Activated CD8-positive, alpha-beta memory T cell treated with anti-CD3 and anti-CD28 coated beads for 24 hours (primary cell): ENCODE measurements at regions not wholly inside any gene's neighbourhood (a gene's known extent, or its start where the extent isn't known, plus 50 kb on each side); places are given as distances from the start of the nearest gene placed in this dataset.

Experiments used
- DNase-seq: peaks from one replicate; pipeline ENCODE4 v3.0.0-alpha.2; 2020

- DNase-seq, result no peak
Observed at GRCh38 chr2:239758279-239758877, 266.8 kb downstream of the NDUFA10 start.

- DNase-seq, result no peak
Observed at GRCh38 chr2:239756790-239757760, 268.1 kb downstream of the NDUFA10 start.

GRCh38 chr2:239756031-239756789, 268.9 kb downstream of the NDUFA10 start:
- no peak for DNase-seq

- DNase-seq, result no peak
Observed at GRCh38 chr2:239753401-239753837, 271.7 kb downstream of the NDUFA10 start.

GRCh38 chr2:239752951-239753350, 272.2 kb downstream of the NDUFA10 start:
- no peak for DNase-seq

DNA sequence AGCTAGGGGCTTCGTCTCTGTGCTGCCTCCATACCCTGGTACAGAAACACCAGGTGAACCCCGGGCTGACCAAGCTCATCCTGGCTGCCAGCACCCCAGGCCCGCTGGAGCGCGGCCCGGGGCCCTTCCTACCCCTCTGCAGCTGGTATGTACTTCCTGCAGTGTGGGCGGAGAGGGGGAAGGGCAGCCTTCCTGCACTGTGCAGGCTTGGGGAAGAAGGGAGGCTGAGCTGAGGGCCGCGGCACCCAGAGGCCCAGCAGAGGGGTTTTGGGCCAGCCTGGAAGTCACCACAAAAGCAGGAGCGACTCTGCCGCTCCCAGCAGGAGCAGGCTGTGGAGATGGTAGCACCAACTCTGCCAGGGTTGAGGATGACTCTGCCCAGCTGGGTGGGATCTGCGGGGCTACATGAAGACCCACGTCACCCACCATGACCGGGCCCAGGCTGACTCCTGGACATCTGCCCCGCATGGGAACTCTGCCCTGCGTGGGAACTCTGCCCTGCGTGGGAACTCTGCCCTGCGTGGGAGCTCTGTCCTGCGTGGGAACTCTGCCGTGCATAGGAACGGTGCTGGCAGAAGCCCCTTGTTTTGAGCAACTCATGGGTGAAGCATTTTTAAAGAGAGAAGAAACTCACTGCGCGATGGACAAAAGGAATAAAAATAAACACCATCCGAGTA, 273.3 kb downstream of the NDUFA10 start:
- DNase-seq, result peak; percentile 68

DNA sequence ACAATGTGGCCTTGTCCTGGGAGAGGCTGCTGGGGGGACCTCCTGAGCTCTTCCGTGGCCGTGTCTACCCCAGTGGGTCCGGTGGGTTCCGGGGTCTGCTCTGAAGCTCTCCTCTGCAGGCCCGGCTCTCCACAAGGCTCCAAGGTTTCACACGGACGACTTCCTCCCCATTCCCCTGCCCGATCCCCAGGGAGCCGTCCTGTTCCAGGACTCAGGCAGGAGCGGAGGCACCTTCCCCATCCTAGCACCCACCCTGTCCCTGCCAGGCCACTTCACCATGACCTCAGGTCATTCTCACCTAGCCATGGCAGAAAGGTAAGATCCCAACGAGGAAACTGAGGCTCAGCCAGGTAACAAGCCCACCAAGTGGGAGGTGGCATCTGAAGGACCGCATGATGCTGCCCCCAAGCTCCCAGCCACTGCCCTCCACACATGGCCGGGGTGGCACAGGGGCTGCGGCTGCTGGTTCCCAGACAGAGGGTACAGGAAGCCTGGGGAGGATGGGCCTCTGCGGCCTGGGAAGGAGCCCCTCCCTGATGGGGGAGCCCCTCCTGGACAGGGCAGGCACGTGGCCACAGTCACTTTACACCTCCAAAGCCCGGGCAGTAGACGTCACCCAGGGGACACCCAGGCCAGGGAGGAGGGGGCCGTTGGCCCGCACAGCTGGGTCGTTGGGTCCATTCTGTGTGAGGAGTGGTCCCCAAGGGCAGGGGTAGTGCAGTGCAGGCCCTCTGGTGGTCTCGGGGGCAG, 274.0 kb downstream of the NDUFA10 start:
- DNase-seq, result peak; percentile 59

GRCh38 chr2:239750045-239750835, 274.9 kb downstream of the NDUFA10 start:
- no peak for DNase-seq

GRCh38 chr2:239749272-239749873, 275.8 kb downstream of the NDUFA10 start:
- no peak for DNase-seq

GRCh38 chr2:239748811-239749210, 276.3 kb downstream of the NDUFA10 start:
- DNase-seq, result no peak

DNA sequence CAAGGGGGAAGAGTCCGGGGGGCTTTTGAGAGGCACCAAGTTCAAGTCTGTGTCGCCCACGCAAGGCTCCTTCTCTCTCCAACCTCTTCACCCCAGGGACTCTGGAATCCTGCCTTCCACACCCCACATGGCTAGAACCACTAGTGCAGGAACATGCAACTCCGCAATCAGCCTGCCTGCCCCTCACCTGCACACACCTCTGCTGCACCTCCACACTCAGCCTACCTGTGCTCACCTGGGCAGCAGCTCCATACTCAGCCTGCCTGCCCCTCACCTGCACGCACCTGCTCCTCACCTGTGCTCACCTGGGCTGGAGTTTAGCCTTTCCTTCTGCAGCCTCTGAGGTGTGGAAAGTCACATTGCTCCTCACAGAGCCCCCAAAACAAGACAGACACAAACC, 277.4 kb downstream of the NDUFA10 start:
- no peak for DNase-seq

DNA sequence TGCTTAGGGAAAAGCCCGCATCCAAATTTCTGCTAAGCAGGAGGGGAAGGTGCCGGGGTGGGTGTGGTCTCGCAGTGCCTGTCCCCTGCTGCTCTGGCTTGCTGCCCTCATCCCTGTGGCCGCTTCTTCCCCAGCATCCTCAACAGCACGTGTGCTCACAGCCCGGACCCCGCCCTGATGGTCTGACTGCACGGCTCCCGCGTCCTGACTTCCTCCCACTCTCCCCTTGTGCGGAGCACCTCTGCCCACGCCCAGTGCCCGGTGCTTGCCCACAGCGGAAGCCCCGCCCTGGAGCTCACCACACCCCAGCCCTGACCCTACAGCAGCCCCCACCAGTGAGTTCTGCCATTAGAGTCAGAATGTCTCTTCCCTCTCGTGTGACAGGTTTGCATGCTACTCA, 277.9 kb downstream of the NDUFA10 start:
- DNase-seq, result no peak

GRCh38 chr2:239746559-239747246, 278.4 kb downstream of the NDUFA10 start:
- DNase-seq, result no peak

- no peak for DNase-seq
Observed at GRCh38 chr2:239745386-239746227, 279.5 kb downstream of the NDUFA10 start.

DNA sequence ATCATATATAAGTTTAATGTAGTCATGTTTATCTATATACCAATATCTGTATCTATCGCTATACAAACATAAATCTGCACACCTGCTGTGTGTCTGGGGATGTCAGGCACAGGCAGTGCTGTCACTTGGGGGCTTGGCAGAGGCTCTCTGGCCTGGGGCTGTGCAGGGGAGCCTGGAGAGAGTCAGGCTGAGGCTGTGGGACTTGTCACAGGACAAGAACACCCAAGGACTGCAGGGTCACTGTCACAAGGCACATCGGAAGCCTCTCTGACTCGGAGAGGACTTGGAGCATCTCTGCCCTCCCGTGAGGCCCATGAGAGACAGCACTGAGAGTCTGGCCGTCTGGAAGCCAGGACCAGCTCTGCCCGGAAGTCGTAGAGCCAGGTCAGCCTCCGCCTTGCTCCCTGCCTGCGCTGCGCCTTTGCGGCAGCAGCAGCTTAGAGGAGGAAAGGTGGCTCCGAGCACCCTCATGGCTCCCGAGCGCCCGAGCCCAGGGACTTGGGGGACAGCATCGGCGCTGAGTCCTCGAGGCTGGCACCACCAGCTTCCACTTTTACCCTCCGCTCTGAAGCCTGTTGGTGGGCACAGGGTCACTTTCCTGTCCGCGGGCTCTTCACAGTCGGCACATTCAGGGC, 280.3 kb downstream of the NDUFA10 start:
- DNase-seq, result no peak

GRCh38 chr2:239743206-239743605, 281.9 kb downstream of the NDUFA10 start:
- no peak for DNase-seq

DNA sequence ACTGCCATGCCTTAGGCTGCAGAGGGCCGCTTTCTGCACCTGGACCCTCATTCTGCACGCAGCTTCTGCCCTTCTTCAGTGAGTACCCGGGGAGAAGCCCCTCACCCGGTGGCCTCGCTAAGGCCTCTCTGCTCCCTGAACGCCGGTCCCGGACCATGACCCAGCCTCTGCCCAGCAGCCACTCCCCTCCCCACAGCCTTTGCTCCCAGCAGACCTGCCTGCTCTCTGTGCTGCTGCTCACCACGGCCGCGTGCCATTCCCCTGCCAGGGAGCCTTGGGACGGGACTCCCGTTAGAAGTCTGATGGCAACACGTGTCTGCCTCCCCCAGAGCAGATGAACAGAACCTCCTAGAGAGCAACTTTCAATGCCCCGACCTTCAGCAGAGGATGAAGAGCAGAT, 282.8 kb downstream of the NDUFA10 start:
- DNase-seq, result no peak

DNA sequence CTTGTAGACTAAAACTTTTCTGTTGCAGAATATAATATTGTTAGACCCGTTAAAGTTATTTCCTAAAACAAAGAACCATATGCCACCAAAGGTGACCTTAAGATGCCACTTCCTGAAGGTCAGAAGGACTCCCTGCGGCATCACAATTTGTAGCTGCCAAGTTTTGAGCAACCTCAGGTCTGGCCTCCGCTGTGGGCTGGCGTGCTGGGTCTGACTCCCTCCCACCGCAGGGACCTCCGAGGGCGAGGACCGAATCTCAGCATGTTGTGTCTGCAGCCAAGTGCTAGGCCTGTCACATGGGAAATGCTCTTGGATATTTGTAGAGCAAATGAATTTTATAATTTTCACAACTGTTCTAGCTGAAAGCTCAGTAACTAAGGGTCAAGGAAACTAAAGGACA, 285.9 kb downstream of the NDUFA10 start:
- DNase-seq, result no peak

DNA sequence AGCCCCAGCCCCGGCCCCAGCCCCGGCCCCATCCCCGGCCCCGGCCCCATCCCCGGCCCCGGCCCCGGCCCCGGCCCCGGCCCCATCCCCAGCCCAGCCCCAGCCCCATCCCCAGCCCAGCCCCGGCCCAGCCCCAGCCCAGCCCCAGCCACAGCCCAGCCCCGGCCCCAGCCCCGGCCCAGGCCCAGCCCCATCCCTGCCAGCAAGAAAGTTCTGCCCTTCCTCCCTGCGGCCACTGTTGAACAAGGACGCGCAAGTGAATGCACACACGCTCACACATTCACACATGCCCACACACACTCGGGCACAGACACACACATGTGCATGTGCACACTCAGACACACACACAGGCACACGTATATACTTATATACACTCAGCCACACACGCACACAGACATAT, 287.0 kb downstream of the NDUFA10 start:
- DNase-seq, result no peak
